Brain microvascular endothelial cell (primary cell): ENCODE measurements at regions not wholly inside any gene's neighbourhood (a gene's known extent, or its start where the extent isn't known, plus 50 kb on each side); places are given as distances from the start of the nearest gene placed in this dataset.

Experiments
- DNase-seq: peaks from one replicate; pipeline ENCODE4 v3.0.0-alpha.2; 2020
- H3K27ac ChIP-seq: fragments of 250-450 bp; sonication (Bioruptor Pico); 2 replicates; pipeline ENCODE4 v1.5.1; 2020; ENCODE audit warnings: mild to moderate bottlenecking, moderate library complexity
- H3K27me3 ChIP-seq: fragments of 250-450 bp; sonication (Bioruptor Pico); replicated peaks from 2 replicates; pipeline ENCODE4 v1.5.1; 2020; ENCODE audit warnings: mild to moderate bottlenecking
- H3K36me3 ChIP-seq: fragments of 250-450 bp; sonication (Bioruptor Pico); replicated peaks from 2 replicates; pipeline ENCODE4 v1.5.1; 2020; ENCODE audit warnings: mild to moderate bottlenecking
- H3K4me3 ChIP-seq: 2 replicates; pipeline ENCODE4 v1.5.1; 2011; ENCODE audit warnings: low read depth, mild to moderate bottlenecking, control low read depth, low read length, moderate library complexity
- CTCF ChIP-seq: IDR thresholded peaks from 2 replicates; pipeline ENCODE4 v1.5.1; 2011; ENCODE audit warnings: low read depth, mild to moderate bottlenecking, moderate library complexity, low read length, control low read depth, inconsistent platforms; ENCODE audit errors: missing control alignments
- in situ Hi-C: cut with HindIII; loops from 2 replicates; pipeline ENCODE4 v1.10.0; 2017; ENCODE audit warnings: low sequenced_read_pairs, low pct_ligation_motif_present

GRCh38 chr2:22932288-22932687 is 452.7 kb upstream of the KLHL29 start:
- no peak for DNase-seq
- Histone ChIP-seq H3K4me3 (no peak overlapping the region), H3K36me3 (no peaks in the 10 kb centered on the region), H3K27me3 (no peaks in the 10 kb centered on the region), H3K27ac (no peak overlapping the region)
- in situ Hi-C loops = no loop called here
- TF ChIP-seq CTCF = no peak

DNA sequence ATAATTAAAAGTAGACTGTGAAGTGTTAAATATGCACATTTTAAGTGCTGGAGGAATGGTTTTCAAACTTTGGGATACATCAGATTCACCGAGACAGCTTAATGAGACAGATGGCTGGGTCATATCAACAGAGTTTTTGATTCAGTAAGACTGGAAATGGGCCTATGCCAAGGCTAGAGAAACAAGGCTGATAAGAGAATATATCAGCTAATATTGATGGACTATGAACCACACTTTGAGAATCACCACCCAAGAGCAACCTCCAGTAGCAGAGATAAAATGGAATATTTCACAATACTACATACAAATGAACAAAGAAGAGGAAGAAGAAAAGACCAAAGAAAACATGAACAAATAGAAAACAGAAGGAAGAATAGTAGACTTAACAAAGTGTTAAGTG is 450.2 kb upstream of the KLHL29 start:
- in situ Hi-C loops = no loop called here
- Histone ChIP-seq H3K27me3 (no peaks in the 10 kb centered on the region), H3K27ac (no peak overlapping the region), H3K4me3 (no peak overlapping the region), H3K36me3 (no peaks in the 10 kb centered on the region)
- no peak for DNase-seq
- TF ChIP-seq CTCF = no peak

DNA sequence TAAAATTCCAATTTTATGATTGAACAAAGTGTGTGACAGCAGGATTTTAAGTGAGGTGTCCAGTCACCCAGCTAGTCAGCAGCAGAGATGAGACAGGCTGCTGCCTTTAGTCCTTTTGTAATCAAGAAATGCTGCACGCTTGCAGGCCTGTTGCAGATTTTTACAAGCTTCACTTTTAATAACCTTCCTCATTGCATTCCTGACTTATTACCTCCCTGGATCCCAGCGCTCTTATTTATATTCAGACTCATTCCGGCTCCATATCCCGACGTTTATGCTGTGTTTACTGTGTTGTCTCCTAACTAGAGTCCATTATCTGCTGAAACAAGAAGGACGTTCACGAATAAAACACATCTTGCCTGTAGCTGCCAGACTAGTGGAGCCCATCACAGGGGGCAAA is 442.5 kb upstream of the KLHL29 start:
- Histone ChIP-seq H3K36me3 (no peaks in the 10 kb centered on the region), H3K4me3 (no peak overlapping the region)
- in situ Hi-C loops = no loop called here

DNA sequence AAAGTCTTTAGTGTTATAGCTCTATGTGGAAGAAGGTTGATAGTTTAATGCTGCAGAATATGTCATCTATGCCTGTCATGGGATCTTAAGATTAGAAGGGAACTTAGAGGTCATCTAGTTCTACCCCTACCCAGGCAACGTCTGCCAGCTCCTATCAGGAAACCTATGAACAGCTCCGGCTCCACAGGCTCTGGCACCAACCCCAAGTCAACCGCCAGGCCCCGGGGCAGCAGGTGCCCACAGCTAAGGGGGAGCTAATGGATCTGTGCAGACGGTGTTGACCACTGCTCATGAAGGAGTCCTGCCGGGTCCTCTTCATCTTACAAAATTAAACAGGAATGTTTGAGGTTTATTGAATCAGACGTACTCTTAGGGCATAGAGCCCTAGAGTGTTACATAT is 440.8 kb upstream of the KLHL29 start:
- no peaks in the 10 kb centered on the region for H3K27me3 ChIP-seq
- H3K36me3 ChIP-seq = no peaks in the 10 kb centered on the region
- in situ Hi-C loops = no loop called here
- no peak for TF ChIP-seq CTCF
- no peak overlapping the region for H3K27ac ChIP-seq
- DNase-seq = no peak
- no peak overlapping the region for H3K4me3 ChIP-seq

More for the DNA sequence above, 442.5 kb upstream of the KLHL29 start:
- TF ChIP-seq CTCF = no peak
- no peak for DNase-seq
- Histone ChIP-seq H3K27ac (no peak overlapping the region), H3K27me3 (no peaks in the 10 kb centered on the region)

- in situ Hi-C loops = no loop called here
- Histone ChIP-seq H3K27me3 (no peaks in the 10 kb centered on the region), H3K27ac (no peak overlapping the region), H3K4me3 (no peak overlapping the region), H3K36me3 (no peaks in the 10 kb centered on the region)
- TF ChIP-seq CTCF = no peak
- no peak for DNase-seq
These were observed 438.4 kb upstream of the KLHL29 start for GRCh38 chr2:22946553-22946952.

- no peak for DNase-seq
- in situ Hi-C loops = no loop called here
- Histone ChIP-seq H3K4me3 (no peak overlapping the region), H3K27me3 (no peaks in the 10 kb centered on the region), H3K36me3 (no peaks in the 10 kb centered on the region), H3K27ac (no peak overlapping the region)
- no peak for TF ChIP-seq CTCF
These were observed 437.2 kb upstream of the KLHL29 start for GRCh38 chr2:22947741-22948140.
